Fibroblast of the aortic adventitia (primary cell): ENCODE measurements at regions not wholly inside any gene's neighbourhood (a gene's known extent, or its start where the extent isn't known, plus 50 kb on each side); places are given as distances from the start of the nearest gene placed in this dataset.

Experiments
- DNase-seq: peaks from one replicate; pipeline ENCODE4 v3.0.0-alpha.2; 2010; ENCODE audit warnings: low read depth
- H3K4me3 ChIP-seq: 2 replicates; pipeline ENCODE4 v1.5.1; 2011; ENCODE audit warnings: low read depth, mild to moderate bottlenecking, control low read depth, low read length, moderate library complexity
- CTCF ChIP-seq: IDR thresholded peaks from 2 replicates; pipeline ENCODE4 v1.5.1; 2011; ENCODE audit warnings: mild to moderate bottlenecking, low read length, control low read depth, inconsistent platforms; ENCODE audit not compliant: insufficient read depth

DNA sequence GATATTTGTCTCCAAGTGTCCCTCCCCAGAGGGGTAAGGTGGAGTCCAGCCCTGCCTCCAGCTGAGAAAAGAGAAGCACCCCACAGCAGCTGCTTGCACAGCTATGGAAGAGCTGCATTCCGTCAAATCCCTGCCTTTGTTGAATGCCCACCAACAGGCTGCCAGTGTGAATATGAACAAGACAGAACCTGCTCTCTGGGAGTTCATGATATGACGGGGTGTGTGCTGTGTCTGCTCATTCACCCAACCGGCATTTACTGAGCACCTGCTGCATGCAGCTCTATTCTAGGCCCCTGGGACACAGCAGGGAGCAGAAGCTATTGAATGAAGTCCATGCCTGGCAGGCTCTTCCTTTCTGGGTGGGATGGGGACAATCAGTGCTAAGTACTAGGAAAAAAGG, 238.8 kb downstream of the GADD45G start:
- no peak for TF ChIP-seq CTCF
- no peak overlapping the region for H3K4me3 ChIP-seq
- DNase-seq: no peak

DNA sequence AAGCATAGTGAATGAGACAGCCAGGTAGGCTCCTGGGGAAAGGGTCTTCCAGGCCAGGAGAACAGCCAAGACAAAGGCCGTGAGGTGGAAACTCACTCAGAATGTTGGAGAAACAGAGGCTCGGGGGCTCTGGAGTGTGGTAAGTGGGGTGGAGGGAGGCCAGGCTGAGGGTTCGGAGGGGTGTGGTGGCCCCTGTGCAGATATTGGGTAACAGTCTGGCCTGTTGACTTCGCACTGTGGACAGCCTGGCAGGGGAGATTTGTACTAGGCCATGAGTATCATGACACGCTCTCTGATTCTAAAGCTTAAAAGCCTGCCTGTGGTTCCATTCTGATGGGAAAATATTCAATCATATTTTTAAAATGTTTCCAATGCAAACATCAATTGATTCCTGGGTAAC, 239.3 kb downstream of the GADD45G start:
- no peak for DNase-seq
- TF ChIP-seq CTCF: no peak
- H3K4me3 ChIP-seq: no peak overlapping the region

DNA sequence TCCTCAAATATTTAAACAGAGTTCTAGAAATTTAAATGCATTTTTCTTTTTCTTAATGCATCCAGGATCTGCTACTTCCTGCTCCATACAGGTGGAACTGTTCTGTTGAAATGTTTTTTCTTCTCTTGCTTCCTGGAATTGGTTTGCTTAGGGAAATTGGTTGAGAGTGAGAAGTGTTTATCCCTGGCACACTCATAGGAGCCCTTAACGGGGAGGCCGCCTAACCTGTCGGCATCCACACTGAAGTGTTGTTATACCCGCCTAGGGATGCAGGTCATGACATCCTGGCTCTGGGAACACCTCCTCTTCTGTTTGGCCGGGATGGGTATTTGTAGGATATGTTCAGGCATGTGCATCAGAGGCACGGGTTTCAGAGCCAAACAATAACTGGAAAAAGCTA, 239.7 kb downstream of the GADD45G start:
- H3K4me3 ChIP-seq: no peak overlapping the region
- no peak for TF ChIP-seq CTCF

DNA sequence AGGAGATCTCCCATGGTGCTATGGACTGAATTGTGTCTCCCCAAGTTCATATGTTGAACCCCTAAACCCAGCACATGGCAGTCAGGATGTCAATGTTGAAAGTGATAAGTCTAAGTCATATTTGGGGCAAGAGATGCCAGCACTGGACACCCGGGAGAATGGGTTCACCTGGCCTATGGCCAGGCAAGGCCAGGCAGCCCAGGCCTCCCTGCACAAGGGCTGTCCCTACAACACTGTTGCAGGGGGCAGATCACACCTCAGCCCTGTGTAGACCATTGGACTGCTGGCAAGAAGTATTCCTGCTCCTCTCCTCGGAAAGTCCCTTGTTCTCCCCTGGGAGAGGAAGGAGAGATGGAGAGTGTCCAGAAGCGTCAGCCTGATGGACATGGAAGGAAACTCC, 240.5 kb downstream of the GADD45G start:
- no peak for TF ChIP-seq CTCF
- H3K4me3 ChIP-seq: no peak overlapping the region
- no peak for DNase-seq

More for the DNA sequence above, 239.7 kb downstream of the GADD45G start:
- DNase-seq: no peak

DNA sequence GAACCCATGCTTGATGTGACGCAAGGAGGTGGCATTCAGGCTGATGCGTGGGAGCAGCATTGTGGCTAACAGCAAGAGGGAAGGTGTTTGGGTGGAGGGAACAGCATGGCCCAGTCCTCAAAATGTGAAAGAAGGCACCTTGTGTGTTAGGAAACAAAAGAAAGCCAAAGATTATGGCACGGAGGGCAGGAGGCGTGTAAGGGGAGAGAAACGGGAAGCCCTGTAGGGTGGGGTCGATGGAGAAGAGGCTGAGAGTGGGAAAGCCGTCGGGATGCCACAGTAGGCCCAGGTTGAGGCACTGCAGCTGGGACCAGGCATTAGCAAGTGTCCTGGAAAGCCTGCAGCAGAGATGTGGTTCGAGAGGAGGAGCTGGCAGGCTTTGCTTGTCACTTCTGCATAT, 241.1 kb downstream of the GADD45G start:
- TF ChIP-seq CTCF: no peak
- DNase-seq: no peak
- no peak overlapping the region for H3K4me3 ChIP-seq

DNA sequence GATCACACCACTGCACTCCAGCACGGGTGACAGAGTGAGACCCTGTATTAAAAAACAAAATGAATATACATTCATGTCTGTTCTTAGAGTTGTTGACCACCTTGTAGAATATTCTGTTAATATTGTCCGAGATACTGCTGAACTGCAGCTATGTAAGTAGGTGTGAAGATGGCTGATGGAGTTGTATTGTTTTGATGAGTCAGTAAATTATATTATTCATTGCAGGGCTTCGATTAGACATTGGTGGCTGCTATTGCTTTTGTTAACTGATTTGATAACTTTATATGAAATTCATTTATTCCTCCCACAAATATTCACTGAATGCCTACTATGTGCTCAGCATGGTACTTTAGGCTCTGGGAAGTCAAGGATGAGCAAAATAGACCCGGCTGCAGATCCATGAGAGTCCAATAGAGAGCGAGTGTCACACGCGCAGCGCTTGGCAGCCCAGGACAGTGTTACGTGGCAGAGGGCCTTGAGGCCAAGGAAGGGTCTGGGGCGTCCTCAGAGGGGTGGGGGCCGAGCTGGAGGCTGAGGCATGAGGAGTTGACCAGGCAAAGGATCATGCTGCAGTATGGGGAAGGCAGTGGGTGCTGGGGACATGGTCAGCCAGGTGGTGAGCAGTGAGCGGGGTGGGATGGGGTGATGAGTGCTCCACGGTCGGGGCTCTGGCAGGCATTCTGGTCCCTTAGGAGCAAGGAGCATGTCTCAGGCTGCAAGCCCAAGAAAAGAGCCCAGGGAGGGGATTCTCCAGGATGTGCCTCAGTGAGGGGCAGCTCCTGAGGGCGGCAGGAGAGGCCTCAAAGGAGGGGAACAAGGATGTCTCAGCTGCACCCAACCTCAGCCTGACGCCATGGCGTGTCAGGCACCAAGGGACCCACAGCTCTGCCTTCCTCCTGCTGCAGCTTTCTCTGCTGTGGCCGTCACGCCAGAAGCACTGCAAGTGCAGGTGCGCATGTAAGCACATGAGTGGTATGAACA, 243.5 kb downstream of the GADD45G start:
- TF ChIP-seq CTCF: no peak

More for the DNA sequence above, 243.5 kb downstream of the GADD45G start:
- no peak for DNase-seq
- no peak overlapping the region for H3K4me3 ChIP-seq
